Loucy (cell line): ENCODE measurements at regions not wholly inside any gene's neighbourhood (a gene's known extent, or its start where the extent isn't known, plus 50 kb on each side); places are given as distances from the start of the nearest gene placed in this dataset.

Experiments
- CTCF ChIP-seq: fragments of 200-600 bp; sonication (generic); conservative IDR thresholded peaks from 2 replicates; pipeline ENCODE4 v1.5.1; 2014; ENCODE audit warnings: mild to moderate bottlenecking, antibody characterized with exemption, low read length
- EZH2phosphoT487 ChIP-seq: fragments of 200-600 bp; IDR thresholded peaks from 2 replicates; pipeline ENCODE4 v1.6.1; 2018; ENCODE audit warnings: antibody characterized with exemption, mild to moderate bottlenecking, moderate library complexity, borderline replicate concordance

- TF ChIP-seq CTCF, result no peak
- TF ChIP-seq EZH2phosphoT487, result no peak
These were observed 430.7 kb downstream of the GADD45G start for GRCh38 chr9:90035471-90035870.
